GM12873 (cell line): ENCODE measurements at regions not wholly inside any gene's neighbourhood (a gene's known extent, or its start where the extent isn't known, plus 50 kb on each side); places are given as distances from the start of the nearest gene placed in this dataset.

Experiments used
- TF ChIP-seq, protein P1 (sequence below): IDR thresholded peaks from 2 replicates; pipeline ENCODE4 v1.5.1; 2012; ENCODE audit warnings: low read depth, mild to moderate bottlenecking, moderate library complexity, low read length, control low read depth; ENCODE audit not compliant: insufficient read depth; ENCODE audit errors: missing control alignments

DNA sequence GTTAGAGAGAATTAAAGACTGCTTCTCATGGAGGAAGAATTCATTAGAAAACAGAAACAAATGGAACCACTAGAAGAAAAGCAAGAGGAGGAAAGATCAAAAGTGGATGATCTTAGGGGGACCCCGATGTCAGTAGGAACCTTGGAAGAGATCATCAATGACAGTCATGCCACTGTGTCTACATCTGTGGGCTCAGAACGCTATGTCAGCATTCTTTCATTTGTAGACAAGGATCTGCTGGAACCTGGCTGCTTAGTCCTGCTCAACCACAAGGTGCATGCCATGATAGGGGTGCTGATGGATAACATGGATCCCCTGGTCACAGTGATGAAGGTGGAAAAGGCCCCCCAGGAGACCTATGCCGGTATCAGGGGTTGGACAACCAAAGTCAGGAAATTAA is 154.4 kb upstream of the CHRM2 start:
- TF ChIP-seq, protein P1, sequence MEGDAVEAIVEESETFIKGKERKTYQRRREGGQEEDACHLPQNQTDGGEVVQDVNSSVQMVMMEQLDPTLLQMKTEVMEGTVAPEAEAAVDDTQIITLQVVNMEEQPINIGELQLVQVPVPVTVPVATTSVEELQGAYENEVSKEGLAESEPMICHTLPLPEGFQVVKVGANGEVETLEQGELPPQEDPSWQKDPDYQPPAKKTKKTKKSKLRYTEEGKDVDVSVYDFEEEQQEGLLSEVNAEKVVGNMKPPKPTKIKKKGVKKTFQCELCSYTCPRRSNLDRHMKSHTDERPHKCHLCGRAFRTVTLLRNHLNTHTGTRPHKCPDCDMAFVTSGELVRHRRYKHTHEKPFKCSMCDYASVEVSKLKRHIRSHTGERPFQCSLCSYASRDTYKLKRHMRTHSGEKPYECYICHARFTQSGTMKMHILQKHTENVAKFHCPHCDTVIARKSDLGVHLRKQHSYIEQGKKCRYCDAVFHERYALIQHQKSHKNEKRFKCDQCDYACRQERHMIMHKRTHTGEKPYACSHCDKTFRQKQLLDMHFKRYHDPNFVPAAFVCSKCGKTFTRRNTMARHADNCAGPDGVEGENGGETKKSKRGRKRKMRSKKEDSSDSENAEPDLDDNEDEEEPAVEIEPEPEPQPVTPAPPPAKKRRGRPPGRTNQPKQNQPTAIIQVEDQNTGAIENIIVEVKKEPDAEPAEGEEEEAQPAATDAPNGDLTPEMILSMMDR = no peak

DNA sequence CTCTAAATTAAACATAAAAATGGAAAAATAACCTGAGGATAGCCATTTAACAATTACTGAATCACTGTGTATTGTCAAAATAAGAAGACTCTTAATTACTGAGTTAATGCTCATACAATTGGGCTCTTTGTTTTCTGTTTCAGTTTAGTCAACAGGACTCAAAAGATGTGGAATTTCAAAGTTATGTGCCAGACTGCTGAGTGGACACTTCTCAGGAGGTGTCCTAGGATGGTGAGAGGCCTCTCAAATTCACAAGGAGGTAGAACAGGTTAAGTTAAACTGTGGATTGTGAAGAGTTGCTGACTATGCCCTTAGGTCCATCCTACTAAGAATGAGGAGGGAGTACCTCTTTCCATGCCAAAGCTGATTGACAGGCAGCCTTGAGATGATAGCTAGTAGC is 157.7 kb upstream of the CHRM2 start:
- TF ChIP-seq, protein P1 = no peak

DNA sequence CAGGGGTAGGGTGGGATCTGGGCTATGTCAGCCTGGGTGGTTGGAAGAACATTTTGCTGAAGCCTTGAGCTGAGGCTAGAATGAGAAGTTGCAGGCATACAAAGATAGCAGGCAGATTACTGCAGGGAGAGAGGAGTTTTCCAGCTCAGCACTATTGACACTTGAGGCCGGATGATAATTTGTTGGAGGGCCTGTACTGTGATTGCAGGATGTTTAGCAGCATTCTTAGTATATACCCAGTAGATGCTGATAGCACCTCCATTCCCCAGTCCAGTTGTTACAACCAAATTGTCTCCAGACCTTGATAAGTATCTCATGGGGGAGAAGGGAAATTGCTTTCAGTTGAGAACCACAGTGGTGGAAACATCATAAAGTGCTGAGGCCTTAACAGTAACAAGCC is 158.6 kb upstream of the CHRM2 start:
- TF ChIP-seq, protein P1 = no peak

DNA sequence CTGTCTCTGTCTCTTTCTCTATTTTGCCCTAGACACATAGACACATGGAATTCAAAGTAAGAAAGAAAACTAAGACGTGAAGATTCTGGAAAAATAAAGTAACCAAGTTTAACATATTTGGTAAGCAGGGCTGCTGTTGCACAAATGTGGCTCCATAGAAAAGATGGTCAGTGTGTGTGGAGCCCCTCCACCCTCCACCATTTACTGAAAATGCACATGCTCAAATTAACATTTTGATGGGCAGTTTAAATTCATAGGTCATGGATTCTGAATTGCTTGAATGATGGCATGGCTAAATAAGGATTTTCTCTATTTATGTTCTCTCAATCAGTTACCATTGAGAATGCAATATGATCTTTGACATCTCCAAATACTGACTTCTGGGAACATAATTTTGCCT is 165.5 kb upstream of the CHRM2 start:
- TF ChIP-seq, protein P1 = no peak

DNA sequence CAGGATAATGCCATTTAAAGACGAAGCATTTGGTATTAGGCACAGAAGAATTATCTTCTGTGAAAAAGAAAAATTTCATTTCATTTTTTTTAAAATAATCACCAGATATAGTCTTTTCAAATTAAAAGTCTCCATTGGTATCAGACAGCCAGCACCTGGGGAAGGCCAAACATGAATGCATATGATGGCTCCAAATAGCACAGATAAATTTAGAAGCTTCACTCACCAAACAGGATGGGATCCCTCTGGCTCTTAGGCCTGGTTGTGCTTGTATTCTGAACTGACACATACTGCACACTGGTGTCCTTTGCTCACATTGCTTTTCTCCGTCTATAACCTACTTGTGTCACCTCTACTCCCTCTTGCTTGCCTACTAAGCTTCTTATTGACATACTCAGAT is 169.5 kb upstream of the CHRM2 start:
- TF ChIP-seq, protein P1 = no peak

DNA sequence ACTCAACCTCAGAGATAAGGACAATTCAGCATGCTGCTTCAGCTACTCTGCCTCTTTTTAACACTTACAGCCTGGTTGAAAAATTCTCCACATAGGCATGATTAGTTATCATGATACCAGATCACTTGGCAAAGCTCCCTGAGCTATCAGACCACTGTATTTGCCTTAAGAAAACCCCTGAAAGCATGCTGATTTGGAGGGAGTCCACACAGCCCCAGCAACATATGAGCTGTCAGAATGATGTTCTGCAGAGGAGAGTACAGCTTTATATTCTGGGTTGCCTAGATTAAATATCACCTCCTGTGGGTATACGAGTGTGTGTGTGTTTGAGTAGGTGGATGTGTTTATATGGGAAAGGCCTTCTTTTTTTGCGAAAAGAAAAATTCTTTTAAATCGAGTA is 170.2 kb upstream of the CHRM2 start:
- TF ChIP-seq, protein P1 = no peak

DNA sequence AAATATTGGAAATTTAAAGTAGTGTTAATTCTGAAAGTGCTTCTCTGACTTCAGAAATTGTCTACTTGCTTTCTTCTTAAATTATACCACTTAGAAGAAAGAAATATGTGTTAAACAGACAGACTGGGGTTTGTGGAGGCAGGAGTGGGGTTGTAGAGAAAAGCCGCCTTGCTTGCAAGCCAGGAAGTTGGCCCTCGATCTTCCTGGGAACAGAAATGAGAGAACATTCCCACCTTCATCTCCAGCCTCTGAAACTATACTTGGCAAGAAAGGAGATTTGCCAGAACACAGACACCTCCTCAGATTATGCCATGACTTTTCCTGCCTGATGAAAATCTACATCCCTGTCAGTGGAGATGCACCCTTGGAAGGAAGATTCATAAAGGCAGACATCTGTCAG is 171.2 kb upstream of the CHRM2 start:
- TF ChIP-seq, protein P1 = no peak
